GM12878 (cell line): ENCODE measurements at regions not wholly inside any gene's neighbourhood (a gene's known extent, or its start where the extent isn't known, plus 50 kb on each side); places are given as distances from the start of the nearest gene placed in this dataset.

Experiments used
- ATAC-seq: fragments of 200-7000 bp; cut with Tn5 transposase; 3 replicates; pipeline ENCODE4 v1.9.1; 2020; ENCODE audit warnings: mild to moderate bottlenecking, moderate library complexity
- BruUV-seq: library from RNA; stranded (reverse); fragments of 400-500 nt; replicated peaks from 2 replicates; lab custom pipeline; 2021; lab: Mats Ljungman, UMichigan
- CTCF ChIA-PET: fragments of 300-600 bp; sonication (Branson Sonifier 250); formaldehyde crosslinking; extraction: SDS; loops from one replicate; lab custom pipeline; 2021; ENCODE audit warnings: inconsistent platforms; lab: Yijun Ruan, JAX
- POLR2A ChIA-PET: fragments of 350-600 bp; formaldehyde crosslinking; extraction: SDS; loops from one replicate; lab custom pipeline; 2021; ENCODE audit warnings: inconsistent platforms; lab: Charles Lee
- RAD21 ChIA-PET: fragments of 300-600 bp; sonication (Branson Sonifier 250); formaldehyde crosslinking; loops from one replicate; lab custom pipeline; 2023; ENCODE audit warnings: antibody characterized with exemption; ENCODE audit not compliant: unreplicated experiment; lab: Charles Lee
- SMC1A ChIA-PET: fragments of 300-600 bp; sonication (Branson Sonifier 250); formaldehyde crosslinking; loops from one replicate; lab custom pipeline; 2023; ENCODE audit not compliant: unreplicated experiment, uncharacterized antibody; lab: Charles Lee
- DNase-seq: peaks from one replicate; pipeline ENCODE4 v3.0.0-alpha.2; 2011; ENCODE audit warnings: low read depth, low spot score
- FAIRE-seq: peaks from 3 replicates; lab custom pipeline; 2011; peaks lifted over from hg19 to GRCh38; lab: Jason Lieb, UNC
- H2AFZ ChIP-seq: 2 replicates; pipeline ENCODE4 v1.6.0; 2011; ENCODE audit warnings: low read depth, low read length, control low read depth; ENCODE audit not compliant: control insufficient read depth
- H3K27ac ChIP-seq: 2 replicates; pipeline ENCODE4 v1.5.1; 2011; ENCODE audit warnings: control low read depth; ENCODE audit not compliant: control insufficient read depth, insufficient read depth
- H3K27me3 ChIP-seq, 2 experiments: replicated peaks in 1 of 2; 2 replicates each; pipeline versions ENCODE4 v1.6.0 to v1.6.1; 2011; ENCODE audit warnings: low read length in 1 of 2; ENCODE audit not compliant: control insufficient read depth in 2 of 2, insufficient read depth in 2 of 2
- H3K36me3 ChIP-seq, 2 experiments: 2 replicates each; pipeline ENCODE4 v1.5.1; 2011; ENCODE audit warnings: low read length in 1 of 2; ENCODE audit not compliant: control insufficient read depth in 2 of 2, insufficient read depth in 2 of 2
- H3K4me1 ChIP-seq: 2 replicates; pipeline ENCODE4 v1.6.1; 2011; ENCODE audit warnings: mild to moderate bottlenecking, low read length, moderate library complexity, mixed read lengths; ENCODE audit not compliant: control insufficient read depth, insufficient read depth
- H3K4me2 ChIP-seq: 2 replicates; pipeline ENCODE4 v1.6.0; 2011; ENCODE audit warnings: control low read depth; ENCODE audit not compliant: control insufficient read depth, insufficient read depth
- H3K4me3 ChIP-seq: fragments of 200-600 bp; sonication (generic); 2 replicates; pipeline ENCODE4 v1.5.1; 2016
- H3K79me2 ChIP-seq: 2 replicates; pipeline ENCODE4 v1.6.0; 2011; ENCODE audit warnings: low read length; ENCODE audit not compliant: control insufficient read depth, insufficient read depth
- H3K9ac ChIP-seq: 2 replicates; pipeline ENCODE4 v1.8.0; 2011; ENCODE audit warnings: low read length, control low read depth, mixed read lengths; ENCODE audit not compliant: control insufficient read depth, insufficient read depth
- H3K9me3 ChIP-seq: replicated peaks from 3 replicates; pipeline ENCODE4 v1.5.1; 2011; ENCODE audit warnings: mild to moderate bottlenecking, low read length; ENCODE audit not compliant: control insufficient read depth, insufficient read depth
- H4K20me1 ChIP-seq: 2 replicates; pipeline ENCODE4 v1.6.0; 2011; ENCODE audit not compliant: control insufficient read depth, insufficient read depth
- EGR1 ChIP-seq, 2 experiments: IDR thresholded peaks; 1 replicate in 1 of 2; 2 replicates in 1 of 2; pipeline ENCODE4 v1.6.1; 2011 to 2012; ENCODE audit warnings: low read depth in 2 of 2, low read length in 2 of 2, borderline replicate concordance in 1 of 2, mild to moderate bottlenecking in 1 of 2, moderate library complexity in 1 of 2
- IRF4 ChIP-seq: IDR thresholded peaks from 2 replicates; pipeline ENCODE4 v1.6.1; 2011; ENCODE audit warnings: low read depth, low read length
- KLF5 ChIP-seq: fragments of 450-650 bp; IDR thresholded peaks from 2 replicates; pipeline ENCODE4 v1.6.1; 2014; ENCODE audit warnings: mild to moderate bottlenecking; ENCODE audit not compliant: partially characterized antibody
- PKNOX1 ChIP-seq: fragments of 450-650 bp; IDR thresholded peaks from 2 replicates; pipeline ENCODE4 v1.6.1; 2016; ENCODE audit warnings: mild to moderate bottlenecking
- RB1 ChIP-seq: fragments of 450-650 bp; formaldehyde crosslinking; IDR thresholded peaks from 2 replicates; pipeline ENCODE4 v1.6.1; 2017; ENCODE audit warnings: mild to moderate bottlenecking, borderline replicate concordance
- SUZ12 ChIP-seq: fragments of 200-600 bp; sonication (generic); IDR thresholded peaks from one replicate; pipeline ENCODE4 v1.6.1; 2018; ENCODE audit warnings: antibody characterized with exemption, mild to moderate bottlenecking; ENCODE audit not compliant: unreplicated experiment
- YY1 ChIP-seq: IDR thresholded peaks from 2 replicates; pipeline ENCODE4 v1.6.1; 2011; ENCODE audit warnings: low read depth, mild to moderate bottlenecking, low read length
- ZNF207 ChIP-seq: fragments of 450-650 bp; IDR thresholded peaks from 2 replicates; pipeline ENCODE4 v1.6.1; 2014; ENCODE audit warnings: antibody characterized with exemption, mild to moderate bottlenecking, borderline replicate concordance
- WGBS: methylation state at CpG from one replicate; pipeline ENCODE4 v1.1.6; 2016; ENCODE audit warnings: low lambda C conversion rate; ENCODE audit not compliant: insufficient replicate concordance, insufficient coverage; ENCODE audit errors: missing lambda C conversion rate; 5-methylcytosine and 5-hydroxymethylcytosine counted together
- in situ Hi-C: fragments of 300-500 bp; cut with MboI; formaldehyde crosslinking; loops from 9 replicates; pipeline ENCODE4 v1.14.3; 2018; ENCODE audit warnings: mixed read lengths
- intact Hi-C: fragments of 100-400 bp; cut with micrococcal nuclease; formaldehyde crosslinking; loops from one replicate; pipeline ENCODE4 v1.14.2; 2022; ENCODE audit not compliant: unreplicated experiment
- TF ChIP-seq, protein P1 (sequence below): fragments of 450-650 bp; IDR thresholded peaks from 2 replicates; pipeline ENCODE4 v1.6.1; 2016; ENCODE audit warnings: mild to moderate bottlenecking
- TF ChIP-seq, protein P2 (sequence below): fragments of 450-650 bp; IDR thresholded peaks from 2 replicates; pipeline ENCODE4 v1.6.1; 2017; ENCODE audit warnings: mild to moderate bottlenecking

- H3K4me3 ChIP-seq, result no peak overlapping the region
- DNase-seq, result no peak
- BruUV-seq, result no TSS peak
- WGBS, result 49% methylated on average over 4 of the region's 4 CpGs
- no peaks in the 10 kb centered on the region; a peak in 1 of 4 replicates for H3K27me3 ChIP-seq
- no peaks in the 10 kb centered on the region for H3K79me2 ChIP-seq
- SMC1A ChIA-PET, result no interaction called here
- POLR2A ChIA-PET, result no interaction called here
- H3K36me3 ChIP-seq, result no peaks in the 10 kb centered on the region
- H3K9ac ChIP-seq, result no peak overlapping the region
- no peak overlapping the region for H2AFZ ChIP-seq
- no peak overlapping the region for H3K4me2 ChIP-seq
- H3K4me1 ChIP-seq, result no peaks in the 10 kb centered on the region
- intact Hi-C loops (no loop called here), in situ Hi-C loops (no loop called here)
- RAD21 ChIA-PET, result no interaction called here
- no peak for ATAC-seq
- TF ChIP-seq SUZ12, result no peak
- TF ChIP-seq, protein P1, sequence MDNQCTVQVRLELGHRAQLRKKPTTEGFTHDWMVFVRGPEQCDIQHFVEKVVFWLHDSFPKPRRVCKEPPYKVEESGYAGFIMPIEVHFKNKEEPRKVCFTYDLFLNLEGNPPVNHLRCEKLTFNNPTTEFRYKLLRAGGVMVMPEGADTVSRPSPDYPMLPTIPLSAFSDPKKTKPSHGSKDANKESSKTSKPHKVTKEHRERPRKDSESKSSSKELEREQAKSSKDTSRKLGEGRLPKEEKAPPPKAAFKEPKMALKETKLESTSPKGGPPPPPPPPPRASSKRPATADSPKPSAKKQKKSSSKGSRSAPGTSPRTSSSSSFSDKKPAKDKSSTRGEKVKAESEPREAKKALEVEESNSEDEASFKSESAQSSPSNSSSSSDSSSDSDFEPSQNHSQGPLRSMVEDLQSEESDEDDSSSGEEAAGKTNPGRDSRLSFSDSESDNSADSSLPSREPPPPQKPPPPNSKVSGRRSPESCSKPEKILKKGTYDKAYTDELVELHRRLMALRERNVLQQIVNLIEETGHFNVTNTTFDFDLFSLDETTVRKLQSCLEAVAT, result no peak
- TF ChIP-seq, protein P2, sequence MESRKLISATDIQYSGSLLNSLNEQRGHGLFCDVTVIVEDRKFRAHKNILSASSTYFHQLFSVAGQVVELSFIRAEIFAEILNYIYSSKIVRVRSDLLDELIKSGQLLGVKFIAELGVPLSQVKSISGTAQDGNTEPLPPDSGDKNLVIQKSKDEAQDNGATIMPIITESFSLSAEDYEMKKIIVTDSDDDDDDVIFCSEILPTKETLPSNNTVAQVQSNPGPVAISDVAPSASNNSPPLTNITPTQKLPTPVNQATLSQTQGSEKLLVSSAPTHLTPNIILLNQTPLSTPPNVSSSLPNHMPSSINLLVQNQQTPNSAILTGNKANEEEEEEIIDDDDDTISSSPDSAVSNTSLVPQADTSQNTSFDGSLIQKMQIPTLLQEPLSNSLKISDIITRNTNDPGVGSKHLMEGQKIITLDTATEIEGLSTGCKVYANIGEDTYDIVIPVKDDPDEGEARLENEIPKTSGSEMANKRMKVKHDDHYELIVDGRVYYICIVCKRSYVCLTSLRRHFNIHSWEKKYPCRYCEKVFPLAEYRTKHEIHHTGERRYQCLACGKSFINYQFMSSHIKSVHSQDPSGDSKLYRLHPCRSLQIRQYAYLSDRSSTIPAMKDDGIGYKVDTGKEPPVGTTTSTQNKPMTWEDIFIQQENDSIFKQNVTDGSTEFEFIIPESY, result no peak
- TF ChIP-seq IRF4, result no peak
- FAIRE-seq, result no peak
- no peaks in the 10 kb centered on the region for H4K20me1 ChIP-seq
- H3K27ac ChIP-seq, result no peak overlapping the region
- H3K9me3 ChIP-seq, result no peaks in the 10 kb centered on the region
- CTCF ChIA-PET, result interaction anchor here (1.0 to 1.2 kb wide), 2 partner anchors 10 to 269 kb away, joined by 3 read pairs; no protein-coding TSS in a partner anchor
These were observed 125.1 kb upstream of the SGK1 start for GRCh38 chr6:134443009-134443408.

- in situ Hi-C loops (no loop called here), intact Hi-C loops (no loop called here)
- Histone ChIP-seq H3K27ac (no peak overlapping the region), H3K4me3 (no peak overlapping the region), H3K4me1 (peaks cover 3% of the 10 kb centered on the region), H2AFZ (no peak overlapping the region), H3K79me2 (no peaks in the 10 kb centered on the region), H3K27me3 (no peaks in the 10 kb centered on the region; a peak in 1 of 4 replicates), H3K9ac (no peak overlapping the region), H4K20me1 (no peaks in the 10 kb centered on the region), H3K4me2 (no peak overlapping the region), H3K36me3 (no peaks in the 10 kb centered on the region), H3K9me3 (no peaks in the 10 kb centered on the region)
- ChIA-PET SMC1A (no interaction called here), POLR2A (no interaction called here), CTCF (no interaction called here), RAD21 (no interaction called here)
- BruUV-seq, result no TSS peak
- DNase-seq (no peak), ATAC-seq (no peak), FAIRE-seq (no peak)
- TF ChIP-seq PKNOX1 (no peak), YY1 (no peak), KLF5 (no peak), ZNF207 (no peak), EGR1 (IDR thresholded peaks at IDR 0.05; ENCODE audit: borderline replicate concordance in 1 of 2, low read depth in 2 of 2, low read length in 2 of 2) (no peak), RB1 (no peak)
These were observed 124.2 kb upstream of the SGK1 start for GRCh38 chr6:134442073-134442472.
